Muscle layer of duodenum (tissue), 2 donors: ENCODE measurements at regions not wholly inside any gene's neighbourhood (a gene's known extent, or its start where the extent isn't known, plus 50 kb on each side); places are given as distances from the start of the nearest gene placed in this dataset.
"Not testable (repeated sequence)": the region's sequence is repeated elsewhere in the genome, so short reads cannot be mapped to it uniquely, and the experiment has no call there.

Experiments used
- H3K27ac ChIP-seq: one replicate; pipeline ENCODE4 v1.7.0; 2013; ENCODE audit warnings: mild to moderate bottlenecking, low read length
- H3K27me3 ChIP-seq: one replicate; pipeline ENCODE4 v1.7.0; 2013; ENCODE audit warnings: low read depth, mild to moderate bottlenecking, control low read depth, low read length
- H3K36me3 ChIP-seq, 2 donors: one replicate each; pipeline ENCODE4 v1.7.0; 2013; ENCODE audit warnings: low read length in 2 of 2, control low read depth in 1 of 2, mild to moderate bottlenecking in 1 of 2; ENCODE audit not compliant: insufficient read depth in 2 of 2, control insufficient read depth in 1 of 2
- H3K4me1 ChIP-seq, 2 donors: one replicate each; pipeline ENCODE4 v1.7.0; 2013; ENCODE audit warnings: low read length in 2 of 2, mild to moderate bottlenecking in 2 of 2, control low read depth in 1 of 2, moderate library complexity in 1 of 2; ENCODE audit not compliant: insufficient read depth in 2 of 2, control insufficient read depth in 1 of 2
- H3K4me3 ChIP-seq, 2 donors: one replicate each; pipeline ENCODE4 v1.7.0; 2013; ENCODE audit warnings: low read length in 2 of 2, low read depth in 1 of 2, mild to moderate bottlenecking in 1 of 2
- H3K9me3 ChIP-seq, 2 donors: one replicate each; pipeline ENCODE4 v1.7.0; 2013; ENCODE audit warnings: low read length in 2 of 2, control low read depth in 1 of 2, mild to moderate bottlenecking in 1 of 2; ENCODE audit not compliant: control insufficient read depth in 1 of 2
- donor health status: healthy.

GRCh38 chr5:3481175-3481574 lies 114.5 kb upstream of the IRX1 start:
- Histone ChIP-seq H3K4me1 (no peaks in the 10 kb centered on the region), H3K4me3 (no peak overlapping the region), H3K27ac (no peak overlapping the region), H3K27me3 (no peaks in the 10 kb centered on the region), H3K9me3 (no peaks in the 10 kb centered on the region), H3K36me3 (no peaks in the 10 kb centered on the region)

GRCh38 chr5:3475674-3476073 lies 120.0 kb upstream of the IRX1 start:
- H3K4me3 ChIP-seq, result no peak overlapping the region
- no peaks in the 10 kb centered on the region for H3K27me3 ChIP-seq
- no peaks in the 10 kb centered on the region for H3K36me3 ChIP-seq
- no peaks in the 10 kb centered on the region for H3K4me1 ChIP-seq
- H3K9me3 ChIP-seq, result peaks cover 0 to 4% of the 10 kb centered on the region in 2 donors
- H3K27ac ChIP-seq, result no peak overlapping the region

GRCh38 chr5:3466392-3466791 lies 129.2 kb upstream of the IRX1 start:
- Histone ChIP-seq H3K4me3 (no peak overlapping the region), H3K27me3 (no peaks in the 10 kb centered on the region), H3K4me1 (no peaks in the 10 kb centered on the region), H3K27ac (no peak overlapping the region), H3K9me3 (peaks cover 6 to 11% of the 10 kb centered on the region in 2 donors), H3K36me3 (no peaks in the 10 kb centered on the region)

GRCh38 chr5:3460416-3460815 lies 135.2 kb upstream of the IRX1 start:
- Histone ChIP-seq H3K27ac (no peak overlapping the region), H3K4me3 (no peak overlapping the region), H3K4me1 (no peaks in the 10 kb centered on the region), H3K27me3 (no peaks in the 10 kb centered on the region), H3K36me3 (no peaks in the 10 kb centered on the region), H3K9me3 (no peaks in the 10 kb centered on the region)

- H3K9me3 ChIP-seq, result no peaks in the 10 kb centered on the region
- H3K4me3 ChIP-seq, result no peak overlapping the region
- H3K4me1 ChIP-seq, result no peaks in the 10 kb centered on the region
- H3K36me3 ChIP-seq, result no peaks in the 10 kb centered on the region
- no peaks in the 10 kb centered on the region for H3K27me3 ChIP-seq
- H3K27ac ChIP-seq, result no peak overlapping the region
Observed at GRCh38 chr5:3456121-3456681, 139.4 kb upstream of the IRX1 start.

GRCh38 chr5:3454028-3454427 lies 141.6 kb upstream of the IRX1 start:
- not testable (repeated sequence) for H3K4me1 ChIP-seq, H3K4me3 ChIP-seq, H3K27me3 ChIP-seq, H3K27ac ChIP-seq, H3K36me3 ChIP-seq, H3K9me3 ChIP-seq

- Histone ChIP-seq H3K36me3 (no peaks in the 10 kb centered on the region), H3K4me3 (no peak overlapping the region), H3K27me3 (no peaks in the 10 kb centered on the region)
Observed at GRCh38 chr5:3452622-3453021, 143.0 kb upstream of the IRX1 start.

GRCh38 chr5:3451961-3452360 lies 143.7 kb upstream of the IRX1 start:
- Histone ChIP-seq H3K4me3 (no peak overlapping the region), H3K4me1 (no peaks in the 10 kb centered on the region), H3K9me3 (no peaks in the 10 kb centered on the region), H3K27ac (no peak overlapping the region), H3K36me3 (no peaks in the 10 kb centered on the region), H3K27me3 (no peaks in the 10 kb centered on the region)

More at GRCh38 chr5:3452622-3453021, 143.0 kb upstream of the IRX1 start:
- H3K9me3 ChIP-seq, result no peaks in the 10 kb centered on the region
- H3K4me1 ChIP-seq, result no peaks in the 10 kb centered on the region
- H3K27ac ChIP-seq, result no peak overlapping the region

- Histone ChIP-seq H3K27ac (no peak overlapping the region), H3K36me3 (no peaks in the 10 kb centered on the region), H3K4me1 (no peaks in the 10 kb centered on the region), H3K9me3 (peaks cover 0 to 14% of the 10 kb centered on the region in 2 donors), H3K27me3 (no peaks in the 10 kb centered on the region), H3K4me3 (no peak overlapping the region)
Observed at GRCh38 chr5:3449481-3449880, 146.2 kb upstream of the IRX1 start.

- no peaks in the 10 kb centered on the region for H3K36me3 ChIP-seq
- H3K27me3 ChIP-seq, result no peaks in the 10 kb centered on the region
- no peaks in the 10 kb centered on the region for H3K4me1 ChIP-seq
- no peak overlapping the region for H3K27ac ChIP-seq
- H3K4me3 ChIP-seq, result no peak overlapping the region
- H3K9me3 ChIP-seq, result peaks cover 0 to 14% of the 10 kb centered on the region in 2 donors
Observed at GRCh38 chr5:3446410-3446809, 149.2 kb upstream of the IRX1 start.

- H3K4me3 ChIP-seq, H3K27me3 ChIP-seq, H3K36me3 ChIP-seq, H3K4me1 ChIP-seq, H3K27ac ChIP-seq: not testable (repeated sequence)
- H3K9me3 ChIP-seq, result peaks cover 0 to 14% of the 10 kb centered on the region in 2 donors
Observed at GRCh38 chr5:3445517-3445916, 150.1 kb upstream of the IRX1 start.

- Histone ChIP-seq H3K9me3 (no peaks in the 10 kb centered on the region), H3K27me3 (no peaks in the 10 kb centered on the region), H3K4me1 (no peaks in the 10 kb centered on the region), H3K36me3 (no peaks in the 10 kb centered on the region), H3K4me3 (no peak overlapping the region), H3K27ac (no peak overlapping the region)
Observed at GRCh38 chr5:3432135-3432534, 163.5 kb upstream of the IRX1 start.
